Skin of body (tissue), 1 donor: ENCODE measurements at regions not wholly inside any gene's neighbourhood (a gene's known extent, or its start where the extent isn't known, plus 50 kb on each side); places are given as distances from the start of the nearest gene placed in this dataset.
"Not testable (repeated sequence)": the region's sequence is repeated elsewhere in the genome, so short reads cannot be mapped to it uniquely, and the experiment has no call there.

Source experiments
- DNase-seq: peaks from one replicate; lab custom pipeline; 2025; lab: John Stamatoyannopoulos, UW

DNA sequence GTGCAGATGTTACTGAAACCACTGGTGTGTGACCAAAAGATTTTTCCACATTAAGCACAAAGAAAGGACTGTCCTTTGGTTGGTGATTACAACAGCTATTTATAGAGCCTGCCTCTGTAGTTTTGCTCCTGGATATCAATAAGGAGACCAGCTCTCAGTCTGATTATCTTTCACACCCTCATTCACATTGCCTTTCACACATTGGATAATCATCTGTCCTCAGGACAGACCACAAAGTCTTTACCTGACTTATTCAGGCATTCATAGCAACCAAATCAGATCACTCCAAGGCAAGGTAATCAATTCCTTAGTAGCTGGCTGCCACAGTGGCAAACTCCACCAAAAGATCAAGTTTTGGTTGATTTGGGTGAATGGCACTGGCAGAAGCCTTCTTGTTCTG, 59.6 kb upstream of the CPSF6 start:
- no peak for DNase-seq

DNA sequence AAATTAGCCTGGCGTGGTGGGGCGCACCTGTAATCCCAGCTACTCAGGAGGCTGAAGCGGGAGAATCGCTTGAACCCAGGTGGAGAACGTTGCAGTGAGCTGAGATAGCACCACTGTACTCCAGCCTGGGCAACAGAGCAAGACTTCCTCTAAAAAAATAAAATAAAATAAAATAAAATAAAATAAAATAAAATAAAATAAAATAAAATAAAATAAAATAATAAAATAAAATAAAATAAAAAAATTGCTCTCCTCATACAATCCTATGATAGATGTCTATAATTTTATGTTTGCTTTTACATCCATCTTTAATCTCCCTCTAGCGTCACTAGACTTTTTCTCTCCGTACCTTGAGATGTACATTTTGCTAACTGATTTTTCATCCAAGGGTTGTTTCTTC, 51.8 kb upstream of the CPSF6 start:
- not testable (repeated sequence) for DNase-seq

DNA sequence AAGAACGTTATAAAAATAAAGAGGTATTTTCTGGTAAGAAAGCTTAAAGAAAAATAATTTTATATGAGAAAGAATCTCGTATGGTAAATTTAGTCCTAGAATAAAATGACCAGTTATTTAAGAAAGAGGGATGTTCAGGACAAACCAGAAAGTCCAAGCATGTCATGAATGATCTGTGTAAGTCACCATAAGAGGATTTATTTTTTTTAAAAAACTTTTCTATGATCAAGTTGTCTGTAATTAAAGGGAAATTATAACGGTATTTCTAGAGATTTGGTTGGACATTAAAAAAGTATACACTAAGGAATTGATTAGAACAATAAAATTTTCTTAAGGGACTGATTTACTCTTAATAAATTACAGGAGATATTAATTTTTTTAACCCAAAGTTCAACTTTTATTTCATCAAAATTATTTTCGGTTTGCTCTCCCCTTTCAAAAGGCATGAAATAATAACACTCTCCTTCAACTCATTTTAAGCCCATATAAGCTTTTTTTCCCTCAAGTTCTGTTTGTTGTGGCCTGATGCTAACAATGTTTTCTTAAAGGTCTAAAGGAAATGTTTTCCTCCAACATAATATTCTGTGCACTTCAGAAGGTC, 49.9 kb upstream of the CPSF6 start:
- no peak for DNase-seq
